ENCODE measurements at regions not wholly inside any gene's neighbourhood (a gene's known extent, or its start where the extent isn't known, plus 50 kb on each side); places are given as distances from the start of the nearest gene placed in this dataset.

DNA sequence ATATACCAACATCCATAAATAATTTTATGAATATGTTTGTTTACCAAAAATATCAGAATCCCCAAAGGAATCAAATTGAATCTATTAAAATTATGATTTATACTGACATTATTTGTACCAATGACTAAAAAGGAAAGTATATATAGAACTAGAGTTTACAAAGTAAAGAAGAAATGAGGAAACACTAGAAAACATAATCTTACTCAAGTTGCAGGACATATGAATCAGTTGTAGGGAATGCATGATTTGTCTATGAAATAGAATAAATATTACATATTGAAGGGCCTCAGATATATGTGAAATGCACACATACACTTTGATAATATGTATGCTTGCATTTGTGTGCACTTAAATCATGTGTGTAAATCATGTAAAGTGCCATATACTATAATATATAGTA lies 1466.4 kb downstream of the EFNB2 start:
- Histone ChIP-seq H3K9ac (ENCODE audit: low read depth, low read length) (no peak overlapping the region), H3K4me1 (ENCODE audit: insufficient read depth, low read length) (no peaks in the 10 kb centered on the region), H3K36me3 (ENCODE audit: insufficient read depth, low read length) (no peaks in the 10 kb centered on the region), H3K9me3 (ENCODE audit: control insufficient read depth, insufficient read depth, low read length) (no peaks in the 10 kb centered on the region)

DNA sequence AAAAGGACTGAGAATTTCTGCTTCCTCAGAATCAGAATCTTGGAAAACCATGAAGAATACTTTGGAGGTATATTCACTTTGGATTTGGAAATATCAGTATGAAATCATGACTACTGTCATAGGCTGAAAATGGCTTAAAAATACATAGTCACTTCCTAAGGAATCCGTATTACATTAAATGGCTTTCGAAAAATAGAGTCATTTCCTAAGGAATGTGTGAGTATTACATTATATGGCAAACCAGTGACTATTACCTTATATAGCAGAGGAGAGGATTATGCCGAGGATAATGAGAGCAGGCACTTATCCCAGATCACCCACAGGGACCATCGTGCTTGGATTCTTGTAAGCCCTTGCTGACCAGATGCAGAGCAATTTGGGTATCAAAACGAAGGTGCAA lies 1471.8 kb downstream of the EFNB2 start:
- no peaks in the 10 kb centered on the region for H3K4me1 ChIP-seq (ENCODE audit: insufficient read depth, low read length)

DNA sequence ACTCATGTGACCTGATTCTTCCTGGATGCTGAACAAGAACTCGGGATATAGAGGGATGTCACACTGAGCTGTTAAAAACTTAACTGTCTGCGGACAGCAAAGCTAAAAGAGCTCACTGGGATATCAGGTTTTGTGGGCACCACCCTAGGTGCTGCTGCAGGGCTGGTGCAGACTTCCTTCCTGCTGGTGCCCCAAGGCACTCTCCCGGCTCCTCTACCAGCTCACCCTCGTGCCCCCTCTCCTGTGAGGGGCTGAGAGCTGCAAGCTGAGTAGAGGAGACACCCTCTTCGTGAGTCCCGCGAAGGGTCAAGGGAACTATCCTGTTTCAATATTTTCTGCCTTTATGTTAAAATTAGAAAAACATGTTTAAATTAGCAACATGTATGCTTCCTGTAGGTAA lies 1475.7 kb downstream of the EFNB2 start:
- H3K9ac ChIP-seq (ENCODE audit: low read depth, low read length), result no peak overlapping the region
- no peaks in the 10 kb centered on the region for H3K36me3 ChIP-seq (ENCODE audit: insufficient read depth, low read length)
- no peaks in the 10 kb centered on the region for H3K4me1 ChIP-seq (ENCODE audit: insufficient read depth, low read length)
- peaks cover 4% of the 10 kb centered on the region; the same call in 1 of the 2 replicates for H3K9me3 ChIP-seq (ENCODE audit: control insufficient read depth, insufficient read depth, low read length)

More for the DNA sequence above, 1471.8 kb downstream of the EFNB2 start:
- H3K36me3 ChIP-seq (ENCODE audit: insufficient read depth, low read length), result no peaks in the 10 kb centered on the region
- no peak overlapping the region for H3K9ac ChIP-seq (ENCODE audit: low read depth, low read length)
- peaks cover 4% of the 10 kb centered on the region; the same call in 1 of the 2 replicates for H3K9me3 ChIP-seq (ENCODE audit: control insufficient read depth, insufficient read depth, low read length)

DNA sequence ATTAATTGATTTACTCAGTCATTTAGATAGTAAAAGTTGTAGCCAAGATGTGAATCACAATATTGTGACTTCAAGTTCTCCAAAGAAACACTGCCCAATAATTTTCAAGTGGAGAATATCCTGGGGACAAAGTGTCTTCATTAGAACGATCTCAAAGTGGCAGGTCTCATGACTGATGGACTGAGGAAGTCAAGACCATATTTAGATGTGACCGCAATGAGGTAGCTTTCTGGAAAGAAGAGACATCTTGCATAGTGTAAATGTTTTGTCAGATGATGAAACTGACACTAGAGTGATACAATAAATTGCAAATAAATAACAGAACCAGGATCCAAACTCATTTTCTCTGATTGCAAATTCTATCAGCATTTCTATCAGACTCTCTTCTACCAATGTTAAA lies 1476.9 kb downstream of the EFNB2 start:
- Histone ChIP-seq H3K9me3 (ENCODE audit: control insufficient read depth, insufficient read depth, low read length) (no peaks in the 10 kb centered on the region), H3K36me3 (ENCODE audit: insufficient read depth, low read length) (no peaks in the 10 kb centered on the region), H3K4me1 (ENCODE audit: insufficient read depth, low read length) (no peaks in the 10 kb centered on the region), H3K9ac (ENCODE audit: low read depth, low read length) (no peak overlapping the region)

DNA sequence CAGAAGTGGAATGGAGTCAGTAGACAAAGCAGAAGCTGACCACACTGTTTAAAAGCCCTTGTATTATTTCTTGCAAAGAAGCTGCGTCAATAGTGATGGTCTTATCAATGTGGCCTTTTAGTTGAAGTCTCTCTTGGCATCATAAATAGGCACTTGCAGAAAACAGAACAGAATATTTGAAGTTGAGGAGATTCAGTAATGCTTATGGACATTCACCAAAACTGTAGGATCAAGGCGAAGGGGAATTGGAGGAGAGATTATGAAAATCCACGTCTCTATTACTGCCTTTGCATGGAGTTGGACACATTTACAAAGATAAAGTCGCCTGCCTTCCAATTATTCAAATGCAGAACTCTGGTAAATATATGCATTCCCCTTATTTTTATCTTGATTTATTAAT lies 1482.8 kb downstream of the EFNB2 start:
- H3K9ac ChIP-seq (ENCODE audit: low read depth, low read length), result no peak overlapping the region
- H3K4me1 ChIP-seq (ENCODE audit: insufficient read depth, low read length), result no peaks in the 10 kb centered on the region
- no peaks in the 10 kb centered on the region for H3K9me3 ChIP-seq (ENCODE audit: control insufficient read depth, insufficient read depth, low read length)
- no peaks in the 10 kb centered on the region for H3K36me3 ChIP-seq (ENCODE audit: insufficient read depth, low read length)

DNA sequence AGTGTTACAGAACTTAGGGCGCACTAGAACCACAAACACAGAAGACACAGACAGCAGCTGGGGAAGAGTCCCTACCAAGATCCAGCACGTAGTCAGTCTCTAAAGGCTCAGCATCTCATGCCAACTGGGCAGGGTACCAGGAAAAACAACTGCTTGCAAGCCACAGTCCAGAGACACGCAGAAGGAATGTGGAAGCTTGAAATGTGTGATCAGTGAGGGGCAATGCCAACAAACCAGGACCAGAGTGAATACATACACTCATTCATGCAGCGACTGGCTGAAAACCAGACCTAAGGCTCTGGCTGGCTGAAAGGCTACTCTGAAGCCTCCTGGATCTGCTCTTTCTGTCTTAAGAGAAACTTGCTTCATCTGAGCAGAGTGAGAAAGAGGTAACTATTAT lies 1484.8 kb downstream of the EFNB2 start:
- no peak overlapping the region for H3K9ac ChIP-seq (ENCODE audit: low read depth, low read length)
- no peaks in the 10 kb centered on the region for H3K4me1 ChIP-seq (ENCODE audit: insufficient read depth, low read length)
- no peaks in the 10 kb centered on the region for H3K36me3 ChIP-seq (ENCODE audit: insufficient read depth, low read length)
- H3K9me3 ChIP-seq (ENCODE audit: control insufficient read depth, insufficient read depth, low read length), result no peaks in the 10 kb centered on the region

DNA sequence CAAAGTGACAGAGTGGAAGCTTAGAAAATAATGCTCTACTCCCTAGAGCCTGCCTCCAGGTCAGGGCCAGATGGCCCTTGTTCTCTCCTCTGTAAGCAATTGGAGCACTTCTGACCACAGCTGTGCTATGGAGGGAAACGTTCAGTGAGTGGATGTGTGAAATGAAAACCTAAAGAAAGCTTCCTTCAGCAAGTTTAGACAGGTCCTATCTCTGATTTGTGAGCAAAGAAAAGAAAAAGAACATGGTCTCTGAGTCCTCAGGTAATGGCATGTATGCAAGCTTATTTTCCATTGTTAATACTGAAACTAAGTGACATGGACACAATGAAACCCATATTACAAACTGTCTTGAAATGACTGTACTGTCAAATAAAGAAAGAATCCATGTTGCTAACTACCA lies 1486.8 kb downstream of the EFNB2 start:
- H3K4me1 ChIP-seq (ENCODE audit: insufficient read depth, low read length), result no peaks in the 10 kb centered on the region
- no peak overlapping the region for H3K9ac ChIP-seq (ENCODE audit: low read depth, low read length)
- no peaks in the 10 kb centered on the region for H3K9me3 ChIP-seq (ENCODE audit: control insufficient read depth, insufficient read depth, low read length)
- H3K36me3 ChIP-seq (ENCODE audit: insufficient read depth, low read length), result no peaks in the 10 kb centered on the region

DNA sequence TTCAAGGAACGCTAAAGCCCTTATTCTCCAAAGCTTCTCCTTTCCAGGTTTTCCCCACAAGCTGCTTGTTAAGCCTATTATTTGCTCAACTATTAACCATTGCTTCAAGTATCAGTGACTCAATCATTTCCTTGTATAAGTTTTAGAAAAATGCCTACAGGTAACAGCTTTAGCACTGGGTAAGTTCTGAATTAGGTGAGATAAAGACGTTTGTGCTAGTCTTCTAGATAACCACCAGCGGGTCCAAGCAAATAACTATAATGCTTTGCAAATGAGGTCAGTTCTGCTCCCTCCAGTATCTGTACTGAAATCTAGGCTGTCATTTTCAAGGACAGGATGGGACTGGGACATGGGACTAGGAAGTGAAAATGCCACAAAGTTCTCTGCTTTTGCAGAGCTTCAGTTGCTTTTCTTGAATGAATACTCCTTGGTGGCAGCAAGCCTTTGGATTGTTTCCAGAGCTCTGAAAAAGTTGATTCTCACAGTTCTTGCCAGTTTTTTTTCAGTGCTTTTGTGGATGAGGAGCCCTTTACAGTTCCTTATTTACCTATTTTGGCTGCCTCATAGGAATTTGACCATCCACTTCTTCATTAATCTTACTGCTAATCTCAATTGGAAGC lies 1487.7 kb downstream of the EFNB2 start:
- H3K4me1 ChIP-seq (ENCODE audit: insufficient read depth, low read length), result no peaks in the 10 kb centered on the region
- H3K9me3 ChIP-seq (ENCODE audit: control insufficient read depth, insufficient read depth, low read length), result 0 out of 2 replicates have a peak, but pooled peaks cover 6% of the 10 kb centered on the region
- H3K9ac ChIP-seq (ENCODE audit: low read depth, low read length), result no peak overlapping the region
- no peaks in the 10 kb centered on the region for H3K36me3 ChIP-seq (ENCODE audit: insufficient read depth, low read length)

DNA sequence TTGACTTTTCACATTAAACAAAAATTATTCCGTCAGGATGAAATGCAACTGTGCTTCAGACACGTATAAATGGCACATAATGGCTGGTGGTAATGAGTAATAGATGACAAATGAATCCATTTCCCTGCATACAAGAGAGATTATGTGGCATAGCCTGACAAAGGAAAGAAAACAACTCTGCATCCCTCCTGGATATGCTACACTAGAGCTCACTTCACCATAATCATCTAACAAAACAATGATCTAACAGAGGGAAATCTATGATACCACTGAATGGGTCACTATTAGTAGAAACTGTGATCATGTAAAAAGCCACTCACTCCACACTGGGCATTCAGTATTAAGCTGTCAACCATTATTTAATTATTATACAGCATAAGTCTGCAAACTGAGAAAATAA lies 1498.4 kb downstream of the EFNB2 start:
- no peak overlapping the region for H3K9ac ChIP-seq (ENCODE audit: low read depth, low read length)
- no peaks in the 10 kb centered on the region for H3K36me3 ChIP-seq (ENCODE audit: insufficient read depth, low read length)
- peaks cover 4% of the 10 kb centered on the region; the same call in 1 of the 2 replicates for H3K4me1 ChIP-seq (ENCODE audit: insufficient read depth, low read length)
- H3K9me3 ChIP-seq (ENCODE audit: control insufficient read depth, insufficient read depth, low read length), result 0 out of 2 replicates have a peak, but pooled peaks cover 1% of the 10 kb centered on the region

DNA sequence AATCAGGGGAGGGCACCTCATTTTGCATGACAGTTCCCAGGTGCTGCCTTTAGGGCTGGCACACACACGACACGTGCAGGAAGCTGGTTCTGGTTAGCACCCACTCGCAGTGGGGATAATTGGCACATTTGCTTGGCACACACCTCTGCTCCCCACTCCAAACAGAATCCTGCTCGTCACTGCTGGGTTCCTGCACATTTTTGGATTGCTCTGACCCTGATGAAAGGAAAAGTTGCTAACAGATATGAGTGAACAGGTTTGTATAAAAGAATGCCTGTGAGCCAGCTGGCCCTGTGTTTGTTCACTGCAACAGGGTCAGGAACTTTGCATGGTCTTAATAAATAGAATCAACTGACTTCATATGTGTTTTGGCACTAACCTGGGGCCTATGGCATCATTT lies 1500.4 kb downstream of the EFNB2 start:
- no peaks in the 10 kb centered on the region for H3K9me3 ChIP-seq (ENCODE audit: control insufficient read depth, insufficient read depth, low read length)
- no peak overlapping the region for H3K9ac ChIP-seq (ENCODE audit: low read depth, low read length)
- H3K36me3 ChIP-seq (ENCODE audit: insufficient read depth, low read length), result no peaks in the 10 kb centered on the region
- H3K4me1 ChIP-seq (ENCODE audit: insufficient read depth, low read length), result peaks cover 5% of the 10 kb centered on the region; the same call in 1 of the 2 replicates

DNA sequence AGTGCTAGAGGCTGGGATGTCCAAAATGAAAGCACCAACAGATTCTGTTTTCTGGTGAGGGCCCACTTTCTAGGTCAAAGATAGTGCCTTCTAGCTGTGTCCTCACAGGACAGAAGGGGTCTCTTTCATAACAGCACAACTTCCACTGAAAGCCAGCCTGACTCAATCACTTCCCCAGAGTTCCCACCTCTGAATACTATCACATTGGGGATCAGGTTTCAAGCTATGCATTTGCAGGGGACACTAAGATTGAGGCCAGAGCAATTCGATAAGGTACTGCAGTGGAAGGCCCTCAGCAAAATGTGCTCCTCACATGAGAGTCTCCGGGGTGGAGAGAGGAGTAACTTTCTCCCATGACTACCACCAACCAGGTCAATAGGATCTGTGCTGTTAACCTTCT lies 1501.5 kb downstream of the EFNB2 start:
- H3K9ac ChIP-seq (ENCODE audit: low read depth, low read length), result no peak overlapping the region
- H3K9me3 ChIP-seq (ENCODE audit: control insufficient read depth, insufficient read depth, low read length), result no peaks in the 10 kb centered on the region
- H3K36me3 ChIP-seq (ENCODE audit: insufficient read depth, low read length), result no peaks in the 10 kb centered on the region
- peaks cover 5% of the 10 kb centered on the region; the same call in 1 of the 2 replicates for H3K4me1 ChIP-seq (ENCODE audit: insufficient read depth, low read length)

DNA sequence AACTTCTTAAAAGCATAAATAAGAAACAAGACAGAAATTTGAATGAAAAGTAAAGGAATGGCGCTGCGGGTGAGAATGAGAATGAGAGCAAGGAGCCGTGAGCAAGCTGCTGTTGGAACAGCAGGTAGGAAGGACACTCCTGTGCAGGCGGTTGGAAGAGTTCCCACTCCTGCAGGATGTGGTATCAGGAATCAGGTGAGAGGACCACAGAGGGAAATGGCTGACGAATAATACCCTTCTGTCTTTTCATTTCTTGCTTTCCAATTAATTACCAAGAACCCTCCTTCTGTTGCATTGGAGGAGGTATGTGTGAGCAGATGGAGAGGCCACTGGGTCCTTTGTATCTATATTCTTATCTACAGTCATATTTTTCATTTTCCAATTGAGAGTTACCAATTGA lies 1504.2 kb downstream of the EFNB2 start:
- H3K9ac ChIP-seq (ENCODE audit: low read depth, low read length), result no peak overlapping the region
- no peaks in the 10 kb centered on the region for H3K36me3 ChIP-seq (ENCODE audit: insufficient read depth, low read length)
- H3K9me3 ChIP-seq (ENCODE audit: control insufficient read depth, insufficient read depth, low read length), result no peaks in the 10 kb centered on the region
- H3K4me1 ChIP-seq (ENCODE audit: insufficient read depth, low read length), result peaks cover 5% of the 10 kb centered on the region; the same call in 1 of the 2 replicates

DNA sequence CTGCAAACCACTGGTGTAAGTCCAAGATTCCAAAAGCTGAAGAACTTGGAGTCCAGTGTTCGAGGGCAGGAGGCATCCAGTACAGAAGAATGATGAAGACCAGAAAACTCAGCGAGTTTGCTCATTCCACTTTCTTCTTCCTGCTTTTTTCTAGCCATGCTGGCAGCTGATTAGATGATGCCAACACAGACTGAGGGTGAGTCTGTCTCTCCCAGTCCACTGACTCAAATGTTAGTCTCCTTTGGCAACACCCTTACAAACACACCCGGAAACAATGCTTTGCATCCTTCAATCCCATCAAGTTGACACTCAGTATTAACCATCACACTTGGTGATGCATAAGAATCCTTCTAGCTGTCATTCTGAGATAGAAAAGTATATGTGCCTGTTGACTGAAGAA lies 1504.6 kb downstream of the EFNB2 start:
- no peaks in the 10 kb centered on the region for H3K9me3 ChIP-seq (ENCODE audit: control insufficient read depth, insufficient read depth, low read length)
- H3K9ac ChIP-seq (ENCODE audit: low read depth, low read length), result no peak overlapping the region
- H3K4me1 ChIP-seq (ENCODE audit: insufficient read depth, low read length), result peaks cover 5% of the 10 kb centered on the region; the same call in 1 of the 2 replicates
- H3K36me3 ChIP-seq (ENCODE audit: insufficient read depth, low read length), result no peaks in the 10 kb centered on the region

DNA sequence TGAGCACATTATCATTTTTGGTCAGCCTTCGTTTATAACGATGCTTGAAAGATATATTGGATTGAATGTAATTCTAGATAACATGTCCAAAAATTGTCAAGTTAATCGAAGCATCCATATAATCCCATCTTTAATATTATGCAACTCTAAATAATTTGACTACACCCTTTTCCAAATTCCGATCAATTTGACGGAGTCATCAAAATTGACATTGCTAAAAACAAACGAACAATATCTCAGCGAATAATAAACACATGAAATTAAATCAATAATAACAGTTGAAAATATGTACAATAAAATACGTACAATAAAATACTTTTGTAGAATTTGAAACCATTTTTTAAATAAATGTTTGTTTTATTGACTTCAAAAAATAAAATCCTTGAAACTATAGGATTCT lies 1516.4 kb downstream of the EFNB2 start:
- H3K9me3 ChIP-seq (ENCODE audit: control insufficient read depth, insufficient read depth, low read length), result no peaks in the 10 kb centered on the region
- no peak overlapping the region for H3K9ac ChIP-seq (ENCODE audit: low read depth, low read length)
- no peaks in the 10 kb centered on the region for H3K4me1 ChIP-seq (ENCODE audit: insufficient read depth, low read length)
- H3K36me3 ChIP-seq (ENCODE audit: insufficient read depth, low read length), result no peaks in the 10 kb centered on the region

DNA sequence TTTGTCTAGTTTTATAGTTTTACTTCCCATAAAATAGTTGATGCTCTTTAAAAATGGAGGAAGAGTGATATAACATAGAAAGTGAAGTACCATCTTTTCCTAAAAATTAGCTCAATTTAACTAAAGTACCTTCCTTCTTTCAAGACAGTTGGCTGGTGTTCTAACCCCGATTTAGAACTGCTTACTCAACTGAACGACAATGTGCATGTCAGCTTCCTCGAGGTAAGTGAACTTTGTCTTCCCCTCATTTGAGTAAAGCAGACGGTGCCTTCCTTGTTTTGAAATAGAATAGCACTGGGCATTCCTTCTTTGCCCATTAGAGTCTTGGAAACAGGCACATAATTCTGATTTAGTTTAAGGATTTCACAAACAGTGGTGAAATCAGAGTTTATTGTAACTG lies 1519.2 kb downstream of the EFNB2 start:
- Histone ChIP-seq H3K4me1 (ENCODE audit: insufficient read depth, low read length) (no peaks in the 10 kb centered on the region), H3K36me3 (ENCODE audit: insufficient read depth, low read length) (no peaks in the 10 kb centered on the region), H3K9me3 (ENCODE audit: control insufficient read depth, insufficient read depth, low read length) (no peaks in the 10 kb centered on the region), H3K9ac (ENCODE audit: low read depth, low read length) (no peak overlapping the region)
